ENCODE measurements at regions not wholly inside any gene's neighbourhood (a gene's known extent, or its start where the extent isn't known, plus 50 kb on each side); places are given as distances from the start of the nearest gene placed in this dataset.
"Not testable (repeated sequence)": the region's sequence is repeated elsewhere in the genome, so short reads cannot be mapped to it uniquely, and the experiment has no call there.

DNA sequence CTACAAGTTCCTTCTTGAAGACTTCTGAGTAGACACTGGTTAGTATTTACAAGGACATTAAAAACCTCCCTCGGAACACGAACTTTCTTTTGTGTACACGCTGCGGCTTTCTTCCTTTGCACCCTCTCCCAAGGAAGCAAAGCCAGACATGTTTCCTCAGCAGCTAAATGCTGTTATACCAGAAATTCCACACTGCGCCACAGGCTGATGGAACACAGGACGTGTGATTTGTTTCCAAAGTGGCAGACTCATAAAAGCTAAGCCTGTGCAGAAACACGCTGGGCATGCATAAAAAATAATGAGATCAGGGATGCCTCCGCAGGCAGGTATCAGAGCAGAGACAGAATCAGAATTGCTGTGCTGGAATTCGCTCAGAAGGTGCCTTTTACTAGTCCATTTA lies 73.0 kb upstream of the RGPD5 start:
- DNase-seq = no peak

DNA sequence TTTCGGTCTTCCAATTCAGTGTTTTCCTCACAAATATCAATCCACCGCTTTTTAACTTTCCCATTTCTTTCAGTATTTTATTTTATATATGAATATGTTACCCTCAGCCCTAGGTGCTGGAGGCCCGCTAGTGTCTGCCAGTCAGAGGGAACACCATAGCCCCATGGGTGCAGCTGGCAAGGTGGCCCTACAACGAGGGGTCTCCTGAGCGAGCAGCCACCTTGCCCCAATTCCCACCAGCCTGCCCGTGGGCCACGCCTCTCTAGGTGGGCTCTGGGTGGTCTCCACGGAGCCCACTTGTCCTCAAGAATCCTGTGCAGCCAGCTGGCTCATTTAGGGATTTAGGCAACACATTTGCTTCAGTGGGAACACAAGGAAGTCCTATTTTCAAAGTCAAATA lies 72.5 kb upstream of the RGPD5 start:
- no peak for DNase-seq

DNA sequence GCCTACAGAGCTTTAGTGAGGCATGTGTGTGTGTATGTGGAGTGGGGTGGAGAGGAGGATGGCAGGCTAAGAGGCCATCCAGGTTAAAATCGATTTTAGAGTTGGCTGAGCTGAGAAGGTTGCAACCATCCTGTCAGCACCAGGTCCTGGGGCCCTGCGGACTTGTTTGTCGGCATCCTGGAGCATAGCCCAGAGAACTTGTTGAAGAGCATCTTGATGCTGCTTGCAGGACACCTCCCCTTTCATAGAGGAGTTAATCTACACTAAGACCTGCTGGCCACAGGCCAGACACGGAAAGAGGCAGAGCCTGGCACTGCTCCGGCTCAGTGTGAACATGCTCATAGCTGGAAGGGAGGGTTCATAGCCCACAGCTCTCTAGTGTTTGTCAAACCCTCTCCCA lies 72.1 kb upstream of the RGPD5 start:
- no peak for DNase-seq

DNA sequence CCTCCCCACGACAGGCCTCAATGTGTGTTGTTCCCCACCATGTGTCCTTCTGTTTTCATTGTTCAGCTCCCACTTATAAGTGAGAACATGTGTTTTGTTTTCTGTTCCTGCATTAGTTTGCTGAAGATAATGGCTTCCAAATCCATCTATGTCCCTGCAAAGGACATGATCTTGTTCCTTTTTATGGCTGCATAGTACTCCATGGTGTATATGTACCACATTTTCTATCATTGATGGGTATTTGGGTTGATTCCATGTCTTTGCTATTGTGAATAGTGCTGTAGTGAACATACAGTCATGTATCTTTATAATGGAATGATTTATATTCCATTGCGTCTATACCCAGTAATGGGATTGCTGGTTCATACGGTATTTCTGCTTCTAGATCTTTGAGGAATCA lies 71.5 kb upstream of the RGPD5 start:
- not testable (repeated sequence) for DNase-seq

DNA sequence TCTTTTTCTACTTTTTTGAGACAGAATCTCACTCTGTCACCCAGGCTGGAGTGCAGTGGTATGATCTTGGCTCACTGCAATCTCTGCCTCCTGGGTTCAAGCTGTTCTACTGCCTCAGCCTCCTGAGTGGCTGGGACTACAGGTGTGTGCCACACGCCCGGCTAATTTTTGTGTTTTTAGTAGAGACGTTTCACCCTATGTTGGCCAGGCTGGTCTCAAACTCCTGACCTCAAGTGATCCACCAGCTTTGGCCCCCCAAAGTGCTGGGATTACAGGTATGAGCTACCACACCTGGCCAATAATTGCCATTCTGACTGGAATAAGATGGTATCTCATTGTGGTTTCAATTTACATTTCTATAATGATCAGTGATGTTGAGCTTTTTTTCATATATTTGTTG lies 71.0 kb upstream of the RGPD5 start:
- not testable (repeated sequence) for DNase-seq

DNA sequence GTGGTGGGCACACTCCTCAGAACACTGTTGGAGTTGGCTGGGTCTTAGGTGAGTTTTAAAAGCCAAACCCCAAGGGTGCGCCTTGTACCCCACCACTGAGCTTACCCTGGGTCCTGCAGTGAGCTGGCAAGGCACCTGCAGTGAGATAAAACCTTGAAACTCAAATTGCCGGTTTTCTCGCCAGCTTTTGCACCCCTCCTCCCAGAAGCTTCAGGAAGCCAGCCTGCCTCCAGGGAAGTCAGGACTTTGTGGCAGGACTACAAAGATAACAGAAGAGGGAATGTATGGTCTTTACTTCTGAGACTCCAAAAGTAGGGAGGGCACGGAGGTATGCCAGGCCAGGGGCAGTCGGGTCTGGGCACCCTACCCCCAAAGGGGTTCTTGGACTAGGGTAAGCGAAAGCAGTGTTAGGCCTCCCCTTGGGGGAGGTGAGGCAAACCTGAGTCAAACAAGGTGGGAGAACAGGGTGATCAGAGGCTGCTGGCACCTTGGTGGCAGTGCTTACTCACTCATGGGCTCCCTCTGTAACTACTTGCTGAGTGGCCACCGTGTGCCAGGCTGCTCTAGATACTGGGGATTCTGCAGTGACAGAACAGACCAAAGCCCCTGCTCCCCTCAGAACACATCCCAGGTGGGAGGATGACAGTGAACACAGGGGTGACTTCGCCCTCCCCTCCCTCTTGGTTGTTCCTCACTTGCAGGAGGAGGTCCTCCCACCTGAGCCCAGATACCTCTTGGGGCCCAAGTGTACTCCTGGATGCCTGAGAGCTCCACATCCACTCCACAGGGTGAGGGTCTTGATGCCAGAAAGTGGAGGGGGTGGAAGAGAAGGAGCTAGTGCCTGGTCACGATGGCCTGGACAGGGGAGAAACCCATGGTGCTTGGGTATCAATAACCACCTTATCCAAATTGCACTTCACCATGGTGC lies 69.3 kb upstream of the RGPD5 start:
- DNase-seq = no peak

DNA sequence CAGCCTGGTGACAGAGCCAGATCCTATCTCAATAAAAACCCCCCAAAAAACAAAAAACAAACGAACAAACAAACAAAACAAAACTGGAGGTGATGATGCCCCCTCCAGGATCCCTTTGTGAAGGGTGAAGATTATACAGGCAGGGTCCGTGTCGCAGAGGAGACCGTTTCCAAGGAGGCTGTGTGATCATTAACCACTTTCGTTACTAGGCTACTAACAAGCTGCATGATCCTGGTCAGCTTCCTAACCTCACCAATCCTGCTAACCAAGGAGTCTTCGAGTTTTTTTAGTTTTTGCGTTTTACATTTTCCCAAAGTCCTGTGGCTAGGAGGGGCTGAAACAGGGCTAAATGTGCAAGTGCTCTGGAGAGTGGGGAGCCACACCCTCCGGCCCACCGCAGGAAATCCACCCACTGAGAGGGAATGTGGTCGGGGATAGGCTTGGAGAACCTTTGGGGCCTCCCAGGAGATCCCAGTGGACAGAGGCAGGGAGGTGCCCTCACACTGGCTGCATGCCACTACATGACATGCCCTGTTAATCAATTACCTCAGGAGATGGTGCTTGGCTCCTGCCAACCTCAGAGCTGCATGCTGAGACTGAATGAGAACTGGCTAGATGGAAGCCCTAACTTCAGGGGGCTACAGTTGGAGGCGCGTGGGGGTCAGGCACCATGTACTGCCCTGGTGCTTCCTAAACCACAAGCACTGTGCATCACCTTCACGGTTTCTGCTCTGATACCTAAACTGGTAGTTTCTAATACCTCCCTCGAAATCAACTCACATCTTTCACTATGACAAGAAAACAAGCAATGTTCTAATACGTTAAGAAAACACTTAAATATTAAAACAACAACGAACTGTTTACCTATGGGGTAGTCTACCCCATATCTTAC lies 67.5 kb upstream of the RGPD5 start:
- no peak for DNase-seq

DNA sequence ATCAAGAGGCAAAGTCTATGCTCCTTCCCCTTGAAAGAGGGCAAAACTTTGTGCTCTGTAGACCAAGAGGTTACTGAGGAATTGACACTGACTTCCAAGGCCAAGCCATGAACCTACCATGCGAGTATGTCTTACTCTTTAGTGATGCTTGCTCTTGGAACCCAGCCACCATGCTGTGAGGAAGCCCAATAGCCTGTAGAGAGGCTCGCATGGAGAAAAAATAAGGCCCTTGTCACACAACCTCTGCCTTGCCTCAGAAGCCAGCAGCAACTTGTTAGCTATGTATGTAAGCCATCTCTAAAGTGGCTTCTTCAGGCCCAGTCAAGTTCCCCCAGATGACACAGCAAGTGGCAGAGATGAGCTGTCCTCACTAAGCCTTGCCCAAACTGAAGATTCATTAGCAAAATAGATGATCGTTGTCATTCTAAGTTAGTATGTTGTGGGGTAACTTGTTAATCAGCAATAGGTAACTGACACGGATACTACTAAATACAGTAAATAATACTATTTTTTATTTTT lies 66.1 kb upstream of the RGPD5 start:
- DNase-seq = no peak

DNA sequence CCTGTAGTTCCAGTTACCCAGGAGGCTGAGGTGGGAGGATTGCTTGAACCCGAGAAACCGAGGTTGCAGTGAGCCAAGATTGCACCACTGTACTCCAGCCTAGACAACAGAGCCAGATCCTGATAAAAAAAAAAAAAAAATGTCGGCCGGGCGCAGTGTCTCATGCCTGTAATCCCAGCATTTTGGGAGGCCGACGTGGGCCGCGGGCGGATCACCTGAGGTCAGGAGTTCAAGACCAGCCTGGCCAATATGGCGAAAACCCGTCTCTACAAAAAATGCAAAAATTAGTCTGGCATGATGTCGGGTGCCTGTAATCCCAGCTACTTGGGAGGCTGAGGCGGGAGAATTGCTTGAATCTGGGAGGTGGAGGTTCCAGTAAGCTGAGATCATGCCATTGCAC lies 60.4 kb upstream of the RGPD5 start:
- DNase-seq = not testable (repeated sequence)

DNA sequence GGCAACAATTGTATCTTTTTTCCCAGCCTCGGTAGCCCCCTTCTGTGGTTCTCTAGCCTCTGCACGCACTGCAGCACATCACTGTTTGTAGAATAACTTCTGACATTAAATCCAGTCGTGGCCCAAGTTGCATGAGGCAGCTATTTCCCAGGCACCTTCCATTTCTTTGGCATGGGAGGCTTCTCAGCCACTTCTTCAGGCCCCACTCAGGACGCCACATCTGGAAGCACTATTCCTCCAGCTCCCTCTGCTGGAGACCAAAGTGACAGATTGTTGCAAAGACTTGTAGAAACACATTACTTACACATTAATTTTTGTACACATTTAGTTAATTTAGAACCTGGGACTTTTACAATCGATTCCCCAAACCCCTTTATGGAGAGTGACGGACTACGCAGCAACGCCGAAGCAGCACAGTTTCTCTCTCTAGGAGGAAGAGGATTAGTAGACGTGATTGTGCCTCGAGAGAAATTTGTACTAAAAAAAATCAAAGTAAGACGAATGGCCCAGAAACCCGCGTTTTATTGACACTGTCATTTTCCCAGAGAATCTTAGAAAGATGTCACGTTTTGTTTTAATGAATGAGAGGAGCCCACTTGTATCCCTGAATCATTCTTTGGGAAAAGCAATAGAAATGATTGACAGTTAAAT lies 57.8 kb upstream of the RGPD5 start:
- DNase-seq = peak; percentile 27

Data from DMS153 (cell line).